ENCODE measurements at regions not wholly inside any gene's neighbourhood (a gene's known extent, or its start where the extent isn't known, plus 50 kb on each side); places are given as distances from the start of the nearest gene placed in this dataset.

DNA sequence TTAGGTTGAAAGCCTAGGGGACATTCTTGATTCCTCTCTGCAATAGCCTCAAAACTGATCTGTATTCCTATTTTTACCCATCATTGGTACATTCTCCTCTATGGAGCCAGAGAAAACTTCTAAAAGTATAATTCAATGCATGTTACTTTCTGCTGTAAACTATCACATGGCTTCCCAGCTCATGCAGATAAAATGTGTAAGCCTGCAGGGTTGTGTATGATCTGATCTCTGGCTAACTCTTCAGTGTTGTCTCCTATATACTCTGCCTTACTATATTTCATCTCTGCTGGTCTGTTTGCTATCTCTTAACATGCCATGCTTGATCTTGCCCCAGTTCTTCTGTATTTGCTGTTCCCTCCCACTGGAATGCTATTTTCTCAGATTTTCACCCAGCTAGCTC is 323.3 kb upstream of the RSPO3 start:
- TF ChIP-seq CTCF (IDR thresholded peaks at IDR 0.05; ENCODE audit: low read depth, low read length, poor library complexity, severe bottlenecking) = no peak
- TF ChIP-seq EZH2phosphoT487 (IDR thresholded peaks at IDR 0.05; ENCODE audit: borderline replicate concordance, low read length) = no peak
